A673 (cell line): ENCODE measurements at regions not wholly inside any gene's neighbourhood (a gene's known extent, or its start where the extent isn't known, plus 50 kb on each side); places are given as distances from the start of the nearest gene placed in this dataset.

Source experiments
- BruUV-seq: library from RNA; stranded (reverse); fragments of 400-500 nt; replicated peaks from 2 replicates; lab custom pipeline; 2021; lab: Mats Ljungman, UMichigan
- CTCF ChIA-PET: fragments of 300-600 bp; sonication (Branson Sonifier 250); formaldehyde crosslinking; loops from one replicate; lab custom pipeline; 2022; ENCODE audit warnings: antibody characterized with exemption; lab: Charles Lee
- POLR2A ChIA-PET: fragments of 300-600 bp; sonication (Branson Sonifier 250); formaldehyde crosslinking; loops from one replicate; lab custom pipeline; 2022; ENCODE audit warnings: antibody characterized with exemption; ENCODE audit not compliant: low non-redundant PET; lab: Charles Lee
- DNase-seq: peaks from one replicate; pipeline ENCODE4 v3.0.0-alpha.2; 2015; ENCODE audit warnings: low spot score
- H3K27ac ChIP-seq: fragments of 200-600 bp; sonication (generic); 2 replicates; pipeline ENCODE4 v1.5.1; 2016; ENCODE audit warnings: mixed run types, low read depth, mild to moderate bottlenecking, mixed read lengths, antibody characterized with exemption, low read length; ENCODE audit not compliant: poor library complexity, severe bottlenecking
- H3K27me3 ChIP-seq: fragments of 200-600 bp; sonication (generic); replicated peaks from 2 replicates; pipeline ENCODE4 v1.6.1; 2017; ENCODE audit warnings: mixed run types, low read depth, mild to moderate bottlenecking, mixed read lengths, antibody characterized with exemption, low read length; ENCODE audit not compliant: insufficient read depth, poor library complexity
- H3K36me3 ChIP-seq: fragments of 200-600 bp; sonication (generic); 2 replicates; pipeline ENCODE4 v1.6.1; 2016; ENCODE audit warnings: mixed run types, mild to moderate bottlenecking, mixed read lengths, antibody characterized with exemption, low read length; ENCODE audit not compliant: insufficient read depth, poor library complexity, severe bottlenecking
- H3K4me1 ChIP-seq: fragments of 200-600 bp; sonication (generic); 2 replicates; pipeline ENCODE4 v1.6.1; 2017; ENCODE audit warnings: mixed run types, mild to moderate bottlenecking, mixed read lengths, antibody characterized with exemption, low read length; ENCODE audit not compliant: insufficient read depth, poor library complexity, severe bottlenecking
- H3K4me3 ChIP-seq: fragments of 200-600 bp; sonication (generic); 2 replicates; pipeline ENCODE4 v1.5.1; 2016; ENCODE audit warnings: low read depth, mixed run types, mild to moderate bottlenecking, mixed read lengths, low read length; ENCODE audit not compliant: poor library complexity, severe bottlenecking
- H3K9me3 ChIP-seq: fragments of 200-600 bp; sonication (generic); 2 replicates; pipeline ENCODE4 v1.6.1; 2016; ENCODE audit warnings: mixed run types, low read depth, mild to moderate bottlenecking, mixed read lengths, antibody characterized with exemption, low read length; ENCODE audit not compliant: poor library complexity, severe bottlenecking
- EZH2 ChIP-seq: fragments of 200-600 bp; sonication (generic); IDR thresholded peaks from 2 replicates; pipeline ENCODE4 v1.6.1; 2017; ENCODE audit warnings: borderline replicate concordance, low read depth, mild to moderate bottlenecking, mixed read lengths, antibody characterized with exemption, low read length; ENCODE audit not compliant: poor library complexity, severe bottlenecking
- intact Hi-C: fragments of 100-400 bp; cut with micrococcal nuclease; formaldehyde crosslinking; loops from one replicate; pipeline ENCODE4 v1.10.0; 2022; ENCODE audit not compliant: unreplicated experiment
- TF ChIP-seq, protein P1 (sequence below): fragments of 300-800, 200-600 bp; sonication (generic); conservative IDR thresholded peaks from 2 replicates; pipeline ENCODE4 v1.5.1; 2017; ENCODE audit warnings: low read depth, mild to moderate bottlenecking, antibody characterized with exemption, low read length, moderate library complexity, mixed read lengths

DNA sequence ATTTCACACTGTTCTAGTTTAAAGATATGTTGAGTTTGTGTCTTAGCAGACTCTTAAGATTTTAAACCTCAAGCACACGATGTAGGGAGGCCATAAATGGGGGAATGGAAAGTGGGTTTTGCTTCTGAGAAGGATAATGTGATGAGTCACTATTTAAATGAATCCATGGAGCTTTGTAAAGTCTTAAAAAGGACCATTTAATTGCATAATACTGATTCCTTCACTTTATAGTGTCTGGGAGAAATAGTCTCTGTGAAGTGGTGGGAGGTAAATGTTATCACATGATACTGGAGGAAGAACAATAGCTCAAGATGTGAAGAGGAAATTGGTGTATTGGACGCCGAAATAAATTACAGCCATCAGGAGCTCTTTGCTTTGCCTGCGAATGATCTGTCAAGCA lies 84.0 kb upstream of the MYO3A start:
- H3K4me1 ChIP-seq: peaks cover 22% of the 10 kb centered on the region
- no TSS peak for BruUV-seq
- H3K27ac ChIP-seq: peak overlapping the region; percentile 26
- no peak overlapping the region for H3K4me3 ChIP-seq
- H3K36me3 ChIP-seq: no peaks in the 10 kb centered on the region
- H3K27me3 ChIP-seq: no peaks in the 10 kb centered on the region
- DNase-seq: peak; percentile 89
- CTCF ChIA-PET: interaction anchor here (1.0 to 1.4 kb wide), 2 partner anchors 26 to 92 kb away, joined by 3 to 4 read pairs; no protein-coding TSS in a partner anchor
- TF ChIP-seq, protein P1, sequence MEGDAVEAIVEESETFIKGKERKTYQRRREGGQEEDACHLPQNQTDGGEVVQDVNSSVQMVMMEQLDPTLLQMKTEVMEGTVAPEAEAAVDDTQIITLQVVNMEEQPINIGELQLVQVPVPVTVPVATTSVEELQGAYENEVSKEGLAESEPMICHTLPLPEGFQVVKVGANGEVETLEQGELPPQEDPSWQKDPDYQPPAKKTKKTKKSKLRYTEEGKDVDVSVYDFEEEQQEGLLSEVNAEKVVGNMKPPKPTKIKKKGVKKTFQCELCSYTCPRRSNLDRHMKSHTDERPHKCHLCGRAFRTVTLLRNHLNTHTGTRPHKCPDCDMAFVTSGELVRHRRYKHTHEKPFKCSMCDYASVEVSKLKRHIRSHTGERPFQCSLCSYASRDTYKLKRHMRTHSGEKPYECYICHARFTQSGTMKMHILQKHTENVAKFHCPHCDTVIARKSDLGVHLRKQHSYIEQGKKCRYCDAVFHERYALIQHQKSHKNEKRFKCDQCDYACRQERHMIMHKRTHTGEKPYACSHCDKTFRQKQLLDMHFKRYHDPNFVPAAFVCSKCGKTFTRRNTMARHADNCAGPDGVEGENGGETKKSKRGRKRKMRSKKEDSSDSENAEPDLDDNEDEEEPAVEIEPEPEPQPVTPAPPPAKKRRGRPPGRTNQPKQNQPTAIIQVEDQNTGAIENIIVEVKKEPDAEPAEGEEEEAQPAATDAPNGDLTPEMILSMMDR: no peak
- TF ChIP-seq EZH2: no peak
- H3K9me3 ChIP-seq: no peaks in the 10 kb centered on the region
- intact Hi-C loops: no loop called here
- POLR2A ChIA-PET: no interaction called here

DNA sequence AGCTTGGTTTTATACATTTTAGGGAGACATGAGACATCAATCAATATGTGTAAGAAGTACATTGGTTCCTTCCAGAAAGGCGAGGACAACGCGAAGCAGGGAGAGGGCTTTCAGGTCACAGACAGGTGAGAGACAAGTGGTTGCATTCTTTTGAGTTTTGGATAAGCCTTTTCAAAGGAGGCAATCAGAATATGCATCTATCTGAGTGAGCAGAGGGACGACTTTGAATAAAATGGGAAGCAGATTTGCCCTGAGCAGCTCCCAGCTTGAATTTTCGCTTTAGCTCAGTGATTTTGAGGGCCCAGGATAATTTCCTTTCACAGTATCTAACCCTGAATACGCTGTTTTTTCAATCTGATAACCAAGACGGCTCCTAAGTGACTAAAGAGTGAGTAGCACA lies 82.5 kb upstream of the MYO3A start:
- intact Hi-C loops: no loop called here
- CTCF ChIA-PET: no interaction called here
- Histone ChIP-seq H3K9me3 (no peaks in the 10 kb centered on the region), H3K4me3 (no peak overlapping the region), H3K27me3 (no peaks in the 10 kb centered on the region), H3K36me3 (no peaks in the 10 kb centered on the region), H3K27ac (no peak overlapping the region), H3K4me1 (peaks cover 19% of the 10 kb centered on the region)
- POLR2A ChIA-PET: no interaction called here
- no peak for DNase-seq
- no TSS peak for BruUV-seq
- TF ChIP-seq, protein P1: no peak
- TF ChIP-seq EZH2: no peak

- ChIA-PET CTCF (no interaction called here), POLR2A (no interaction called here)
- BruUV-seq: no TSS peak
- intact Hi-C loops: no loop called here
- TF ChIP-seq EZH2: no peak
- TF ChIP-seq, protein P1: no peak
- Histone ChIP-seq H3K9me3 (no peaks in the 10 kb centered on the region), H3K4me3 (no peak overlapping the region), H3K27me3 (no peaks in the 10 kb centered on the region), H3K27ac (no peak overlapping the region), H3K36me3 (no peaks in the 10 kb centered on the region), H3K4me1 (peaks cover 19% of the 10 kb centered on the region)
- DNase-seq: no peak
These were observed 81.6 kb upstream of the MYO3A start for GRCh38 chr10:25852364-25852941.
